Right atrium auricular region (tissue), 2 donors: ENCODE measurements at regions not wholly inside any gene's neighbourhood (a gene's known extent, or its start where the extent isn't known, plus 50 kb on each side); places are given as distances from the start of the nearest gene placed in this dataset.

ENCODE experiments used
- DNase-seq: peaks from one replicate; pipeline ENCODE4 v3.0.0-alpha.2; 2019; ENCODE audit warnings: low spot score
- H3K27ac ChIP-seq, 2 donors: fragments of 200-600 bp; sonication (generic); 1 replicate in 1 of 2; 2 replicates in 1 of 2; pipeline ENCODE4 v1.5.1; 2016 to 2019
- H3K27me3 ChIP-seq, 2 donors: fragments of 200-600 bp; sonication (generic); one replicate each; pipeline versions ENCODE4 v1.5.1 to v1.6.0; 2017 to 2019
- H3K36me3 ChIP-seq: fragments of 200-600 bp; sonication (generic); one replicate; pipeline ENCODE4 v1.5.1; 2016
- H3K4me1 ChIP-seq, 2 donors: fragments of 200-600 bp; sonication (generic); one replicate each; pipeline versions ENCODE4 v1.5.1 to v1.6.0; 2017 to 2019
- H3K4me3 ChIP-seq, 2 donors: fragments of 200-600 bp; sonication (generic); 1 replicate in 1 of 2; 2 replicates in 1 of 2; pipeline ENCODE4 v1.5.1; 2017 to 2019; ENCODE audit warnings: mild to moderate bottlenecking in 1 of 2, moderate library complexity in 1 of 2
- H3K9me3 ChIP-seq, 2 donors: fragments of 200-600 bp; sonication (generic); one replicate each; pipeline ENCODE4 v1.5.1; 2019
- CTCF ChIP-seq, 2 donors: fragments of 200-600 bp; sonication (generic); IDR thresholded peaks; one replicate each; pipeline ENCODE4 v1.5.1; 2019; ENCODE audit warnings: antibody characterized with exemption in 2 of 2

DNA sequence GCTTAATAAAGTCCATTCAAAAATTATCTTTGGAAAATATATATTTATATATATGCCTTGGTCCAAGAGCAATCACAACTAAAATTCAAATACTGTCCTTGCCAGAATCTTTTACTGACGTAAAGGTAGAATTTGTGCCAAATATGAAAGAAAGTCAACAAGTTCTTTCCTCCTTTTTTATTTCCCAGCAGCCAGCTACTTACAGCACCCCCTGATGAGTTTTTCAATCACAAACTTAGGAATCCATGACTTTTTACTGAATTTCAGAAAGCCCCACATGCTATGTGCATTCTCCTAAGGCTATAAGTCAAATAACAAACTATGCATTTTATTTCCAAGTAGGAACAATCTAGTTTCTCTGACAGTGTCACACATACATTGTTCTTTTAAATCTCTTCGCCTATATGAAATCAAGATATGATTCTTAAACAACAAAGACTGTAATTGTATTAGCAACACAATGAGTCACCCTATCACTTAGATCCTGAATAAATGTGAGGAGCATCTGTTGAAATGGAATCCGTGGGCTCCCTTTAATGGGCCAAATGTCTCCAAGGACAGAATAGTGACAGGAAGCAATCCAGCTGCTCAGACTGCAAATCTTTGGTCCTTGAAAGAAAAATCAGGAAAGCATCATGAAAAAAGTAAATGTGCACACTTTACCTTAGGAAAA, 271.4 kb downstream of the DUSP6 start:
- no peaks in the 10 kb centered on the region for H3K36me3 ChIP-seq
- H3K9me3 ChIP-seq, result no peaks in the 10 kb centered on the region
- peaks cover 0 to 14% of the 10 kb centered on the region in 2 donors for H3K4me1 ChIP-seq
- no peak overlapping the region for H3K4me3 ChIP-seq
- no peaks in the 10 kb centered on the region for H3K27me3 ChIP-seq
- no peak for TF ChIP-seq CTCF (IDR thresholded peaks at IDR 0.05)
- H3K27ac ChIP-seq, result no peak overlapping the region
- DNase-seq, result no peak

- H3K27me3 ChIP-seq, result no peaks in the 10 kb centered on the region
- H3K9me3 ChIP-seq, result no peaks in the 10 kb centered on the region
- no peak for DNase-seq
- no peak for TF ChIP-seq CTCF (IDR thresholded peaks at IDR 0.05)
- no peaks in the 10 kb centered on the region for H3K36me3 ChIP-seq
- no peak overlapping the region for H3K27ac ChIP-seq
- H3K4me1 ChIP-seq, result no peaks in the 10 kb centered on the region
- no peak overlapping the region for H3K4me3 ChIP-seq
Observed at GRCh38 chr12:89075880-89076540, 276.3 kb downstream of the DUSP6 start.

DNA sequence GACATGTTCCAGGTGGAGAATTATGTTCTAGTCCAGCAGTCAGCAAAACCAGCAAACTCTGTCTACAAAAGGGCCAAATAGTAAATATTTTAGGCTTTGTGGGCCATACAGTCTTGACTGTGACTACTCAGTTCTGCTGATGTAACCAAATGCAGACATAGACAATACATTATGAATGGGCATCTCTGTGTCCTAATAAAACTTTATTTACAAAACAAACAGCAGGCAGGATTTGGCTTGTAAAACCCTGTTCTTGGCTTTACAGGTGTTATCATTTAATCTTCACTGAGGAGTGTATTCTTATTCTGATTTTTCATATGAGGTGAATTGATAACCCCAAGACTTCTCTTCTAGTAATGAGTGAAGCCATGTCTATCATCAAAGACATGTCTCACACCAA, 278.6 kb downstream of the DUSP6 start:
- Histone ChIP-seq H3K9me3 (no peaks in the 10 kb centered on the region), H3K27ac (no peak overlapping the region), H3K27me3 (no peaks in the 10 kb centered on the region), H3K36me3 (no peaks in the 10 kb centered on the region), H3K4me1 (no peaks in the 10 kb centered on the region), H3K4me3 (no peak overlapping the region)
- no peak for TF ChIP-seq CTCF (IDR thresholded peaks at IDR 0.05)
- DNase-seq, result no peak

- Histone ChIP-seq H3K27ac (no peak overlapping the region), H3K9me3 (no peaks in the 10 kb centered on the region), H3K4me3 (no peak overlapping the region), H3K27me3 (no peaks in the 10 kb centered on the region), H3K4me1 (no peaks in the 10 kb centered on the region), H3K36me3 (no peaks in the 10 kb centered on the region)
- no peak for TF ChIP-seq CTCF (IDR thresholded peaks at IDR 0.05)
- no peak for DNase-seq
Observed at GRCh38 chr12:89073027-89073398, 279.3 kb downstream of the DUSP6 start.

- Histone ChIP-seq H3K4me3 (no peak overlapping the region), H3K27ac (no peak overlapping the region), H3K27me3 (no peaks in the 10 kb centered on the region), H3K36me3 (no peaks in the 10 kb centered on the region), H3K4me1 (no peaks in the 10 kb centered on the region), H3K9me3 (no peaks in the 10 kb centered on the region)
- no peak for DNase-seq
- TF ChIP-seq CTCF (IDR thresholded peaks at IDR 0.05), result no peak
Observed at GRCh38 chr12:89072294-89073026, 279.8 kb downstream of the DUSP6 start.
